ENCODE measurements at regions not wholly inside any gene's neighbourhood (a gene's known extent, or its start where the extent isn't known, plus 50 kb on each side); places are given as distances from the start of the nearest gene placed in this dataset.

DNA sequence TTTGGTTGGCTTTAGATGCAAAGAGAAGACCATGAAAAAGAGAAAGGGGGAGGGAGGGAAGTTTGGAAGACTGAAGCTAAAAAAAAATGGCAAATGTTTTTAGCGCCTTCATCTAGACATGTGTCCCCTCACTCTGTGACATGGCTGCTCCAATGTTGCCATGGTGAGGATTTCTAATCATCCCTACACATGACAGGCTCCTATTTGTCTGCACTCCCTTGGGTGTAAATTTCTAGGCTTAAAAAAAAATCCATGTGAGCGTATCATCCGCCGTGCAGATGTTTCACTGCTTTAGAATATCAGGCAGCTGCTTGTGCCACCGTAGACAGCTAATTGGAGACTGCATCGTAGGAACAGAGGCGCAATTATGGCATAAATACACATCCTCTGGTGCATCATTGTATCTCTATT lies 761.1 kb upstream of the MMS22L start:
- intact Hi-C loops (cut with DNase I; ENCODE audit: low total_unique reads) = no loop called here
- H3K27me3 ChIP-seq = no peaks in the 10 kb centered on the region
- no peak overlapping the region for H3K27ac ChIP-seq
- H3K4me3 ChIP-seq = no peak overlapping the region
- no peaks in the 10 kb centered on the region for H3K36me3 ChIP-seq (ENCODE audit: low read depth, missing control alignments)
- H3K4me1 ChIP-seq = no peaks in the 10 kb centered on the region
- no peaks in the 10 kb centered on the region for H3K9me3 ChIP-seq
- DNase-seq = no peak
- TF ChIP-seq POLR2A (IDR thresholded peaks at IDR 0.05) = no peak
- TF ChIP-seq, protein P1, sequence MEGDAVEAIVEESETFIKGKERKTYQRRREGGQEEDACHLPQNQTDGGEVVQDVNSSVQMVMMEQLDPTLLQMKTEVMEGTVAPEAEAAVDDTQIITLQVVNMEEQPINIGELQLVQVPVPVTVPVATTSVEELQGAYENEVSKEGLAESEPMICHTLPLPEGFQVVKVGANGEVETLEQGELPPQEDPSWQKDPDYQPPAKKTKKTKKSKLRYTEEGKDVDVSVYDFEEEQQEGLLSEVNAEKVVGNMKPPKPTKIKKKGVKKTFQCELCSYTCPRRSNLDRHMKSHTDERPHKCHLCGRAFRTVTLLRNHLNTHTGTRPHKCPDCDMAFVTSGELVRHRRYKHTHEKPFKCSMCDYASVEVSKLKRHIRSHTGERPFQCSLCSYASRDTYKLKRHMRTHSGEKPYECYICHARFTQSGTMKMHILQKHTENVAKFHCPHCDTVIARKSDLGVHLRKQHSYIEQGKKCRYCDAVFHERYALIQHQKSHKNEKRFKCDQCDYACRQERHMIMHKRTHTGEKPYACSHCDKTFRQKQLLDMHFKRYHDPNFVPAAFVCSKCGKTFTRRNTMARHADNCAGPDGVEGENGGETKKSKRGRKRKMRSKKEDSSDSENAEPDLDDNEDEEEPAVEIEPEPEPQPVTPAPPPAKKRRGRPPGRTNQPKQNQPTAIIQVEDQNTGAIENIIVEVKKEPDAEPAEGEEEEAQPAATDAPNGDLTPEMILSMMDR (IDR thresholded peaks at IDR 0.05) = no peak
- WGBS, 2 donors = 72 to 79% methylated on average over 7 of the region's 7 CpGs

DNA sequence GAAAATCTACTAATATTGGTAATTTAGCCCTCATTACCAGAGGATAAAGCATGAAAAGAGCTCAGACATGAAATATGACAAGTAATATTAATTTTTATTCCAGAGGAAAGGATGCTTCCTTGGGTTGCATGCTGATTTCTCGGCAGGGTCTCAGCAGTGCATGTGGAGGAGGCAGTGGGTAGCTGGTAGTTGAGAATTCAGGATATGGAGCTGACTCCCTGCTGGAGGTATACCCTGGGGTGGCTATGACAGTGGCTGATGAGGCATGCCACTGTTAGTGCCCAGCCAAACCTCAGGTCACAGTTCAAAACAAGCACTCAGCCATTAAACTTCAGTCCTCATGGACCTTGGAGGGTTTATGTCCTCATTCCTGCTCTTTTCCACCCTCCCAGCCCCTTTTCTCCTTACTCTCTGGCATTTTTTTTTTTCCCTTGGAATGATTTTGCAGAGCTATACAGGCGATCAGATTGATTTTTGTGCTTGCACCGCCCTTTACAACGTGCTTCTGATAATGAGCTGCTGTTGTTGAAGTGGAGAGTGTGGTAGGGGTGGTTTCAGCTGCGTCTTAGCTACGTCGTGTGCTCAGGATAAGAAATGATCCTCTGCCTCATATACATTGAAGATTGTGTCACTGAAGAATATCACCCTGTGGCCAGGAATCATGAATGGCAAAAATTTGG lies 761.9 kb upstream of the MMS22L start:
- TF ChIP-seq, protein P1 (IDR thresholded peaks at IDR 0.05) = no peak
- intact Hi-C loops (cut with DNase I; ENCODE audit: low total_unique reads) = no loop called here
- WGBS, 2 donors = 44 to 49% methylated on average over 7 of the region's 7 CpGs
- no peaks in the 10 kb centered on the region for H3K4me1 ChIP-seq
- H3K4me3 ChIP-seq = no peak overlapping the region
- no peaks in the 10 kb centered on the region for H3K9me3 ChIP-seq
- no peak for DNase-seq
- no peaks in the 10 kb centered on the region for H3K36me3 ChIP-seq (ENCODE audit: low read depth, missing control alignments)
- no peaks in the 10 kb centered on the region for H3K27me3 ChIP-seq
- no peak overlapping the region for H3K27ac ChIP-seq

DNA sequence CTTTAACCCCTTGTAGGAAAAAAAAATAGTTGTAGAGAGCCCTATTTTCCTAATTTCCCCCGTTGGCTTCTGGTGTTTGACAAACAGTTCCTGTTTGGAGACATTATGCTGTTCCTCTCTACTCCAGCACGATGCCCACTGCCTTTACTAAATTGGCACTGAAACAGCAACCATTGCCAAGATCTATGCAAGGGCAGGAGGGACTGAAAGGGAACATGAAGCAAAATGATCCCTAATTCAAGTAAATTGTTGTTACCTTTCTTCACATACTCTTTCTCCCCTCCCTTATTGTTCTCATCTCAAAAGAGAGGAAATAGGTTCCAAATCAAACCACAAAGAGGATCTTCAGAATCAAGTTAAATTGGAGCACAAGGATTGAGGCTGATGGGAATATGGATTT lies 764.1 kb upstream of the MMS22L start:
- 64 to 67% methylated on average over 2 of the region's 2 CpGs for WGBS, 2 donors
- Histone ChIP-seq H3K4me3 (no peak overlapping the region), H3K4me1 (no peaks in the 10 kb centered on the region), H3K36me3 (ENCODE audit: low read depth, missing control alignments) (no peaks in the 10 kb centered on the region), H3K27ac (no peak overlapping the region), H3K9me3 (no peaks in the 10 kb centered on the region), H3K27me3 (no peaks in the 10 kb centered on the region)
- no peak for DNase-seq
- TF ChIP-seq, protein P1 (IDR thresholded peaks at IDR 0.05) = no peak
- no peak for TF ChIP-seq POLR2A (IDR thresholded peaks at IDR 0.05)
- intact Hi-C loops (cut with DNase I; ENCODE audit: low total_unique reads) = no loop called here

DNA sequence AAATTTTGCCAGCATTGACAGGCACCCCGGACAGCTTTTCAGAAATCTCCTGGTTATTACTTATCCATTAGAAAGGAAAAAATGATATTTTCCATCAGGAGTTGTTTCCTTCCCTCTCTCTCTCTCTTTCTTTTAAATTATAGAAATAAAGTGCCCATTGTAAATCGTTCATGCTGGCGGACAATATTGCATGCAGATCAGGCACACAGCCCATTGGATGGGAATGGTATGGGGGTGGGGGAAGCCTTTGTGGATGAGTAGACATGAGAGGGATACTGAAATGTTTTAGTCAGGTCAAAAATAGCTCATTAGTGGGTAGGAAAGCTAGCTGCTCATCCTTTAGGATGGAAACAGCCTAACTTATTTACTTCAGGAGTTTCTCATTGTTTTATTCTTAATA lies 764.9 kb upstream of the MMS22L start:
- H3K4me1 ChIP-seq = no peaks in the 10 kb centered on the region
- no peaks in the 10 kb centered on the region for H3K36me3 ChIP-seq (ENCODE audit: low read depth, missing control alignments)
- H3K27ac ChIP-seq = no peak overlapping the region
- DNase-seq = no peak
- no peaks in the 10 kb centered on the region for H3K27me3 ChIP-seq
- TF ChIP-seq, protein P1 (IDR thresholded peaks at IDR 0.05) = no peak
- TF ChIP-seq POLR2A (IDR thresholded peaks at IDR 0.05) = no peak
- H3K9me3 ChIP-seq = no peaks in the 10 kb centered on the region
- intact Hi-C loops (cut with DNase I; ENCODE audit: low total_unique reads) = no loop called here
- WGBS, 2 donors = 76 to 80% methylated on average over 3 of the region's 3 CpGs
- H3K4me3 ChIP-seq = no peak overlapping the region

DNA sequence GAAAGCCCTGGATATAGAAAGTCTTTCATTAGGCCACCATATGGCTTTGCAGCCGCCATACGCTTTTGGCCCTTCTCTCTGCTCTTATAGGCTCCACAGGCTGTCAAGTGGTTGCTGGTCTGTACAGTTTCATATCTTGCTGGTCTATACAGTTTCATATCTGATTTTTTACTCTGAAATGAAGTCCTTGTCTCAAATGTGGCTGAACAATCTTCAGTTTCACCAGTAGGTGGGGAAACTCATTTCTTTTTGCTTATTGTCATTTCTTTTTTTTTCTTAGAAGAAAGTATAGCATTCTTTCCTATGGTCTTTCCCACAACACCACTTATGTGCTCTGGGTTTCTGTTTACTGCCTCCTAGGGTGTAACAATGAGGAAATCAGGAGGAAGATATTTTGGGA lies 771.4 kb upstream of the MMS22L start:
- H3K9me3 ChIP-seq = no peaks in the 10 kb centered on the region
- intact Hi-C loops (cut with DNase I; ENCODE audit: low total_unique reads) = no loop called here
- H3K4me1 ChIP-seq = no peaks in the 10 kb centered on the region
- no peak overlapping the region for H3K27ac ChIP-seq
- no peaks in the 10 kb centered on the region for H3K27me3 ChIP-seq
- H3K36me3 ChIP-seq (ENCODE audit: low read depth, missing control alignments) = no peaks in the 10 kb centered on the region
- H3K4me3 ChIP-seq = no peak overlapping the region
- DNase-seq = no peak
- WGBS, 2 donors = 83 to 94% methylated on average over 2 of the region's 2 CpGs
- no peak for TF ChIP-seq POLR2A (IDR thresholded peaks at IDR 0.05)
- TF ChIP-seq, protein P1 (IDR thresholded peaks at IDR 0.05) = no peak

Measured in testis (tissue), 2 donors.